ENCODE measurements at regions not wholly inside any gene's neighbourhood (a gene's known extent, or its start where the extent isn't known, plus 50 kb on each side); places are given as distances from the start of the nearest gene placed in this dataset.

- no peak for DNase-seq
- Histone ChIP-seq H3K36me3 (ENCODE audit: control insufficient read depth, insufficient read depth, low read length) (no peaks in the 10 kb centered on the region), H3K9me3 (peaks cover 5% of the 10 kb centered on the region), H3K27me3 (replicated peaks; ENCODE audit: control insufficient read depth, insufficient read depth, low read length) (no peaks in the 10 kb centered on the region), H3K4me3 (ENCODE audit: low read depth, low read length) (no peak overlapping the region), H3K4me1 (no peaks in the 10 kb centered on the region)
- no TSS peak for BruUV-seq (replicated peaks)
- Mint-ChIP-seq H3K4me3 (ENCODE audit: unreplicated experiment) (no peak overlapping the region), H3K9me3 (ENCODE audit: unreplicated experiment) (peaks cover 37% of the 10 kb centered on the region), H3K4me1 (ENCODE audit: low read depth, unreplicated experiment) (no peaks in the 10 kb centered on the region), H3K27ac (ENCODE audit: unreplicated experiment) (no peak overlapping the region), H3K27me3 (ENCODE audit: insufficient read depth, unreplicated experiment) (peaks cover 6% of the 10 kb centered on the region), H3K36me3 (ENCODE audit: insufficient read depth, unreplicated experiment) (no peaks in the 10 kb centered on the region)
- intact Hi-C loops (cut with micrococcal nuclease; ENCODE audit: unreplicated experiment): no loop called here
- no peak for TF ChIP-seq CTCF (IDR thresholded peaks at IDR 0.05; ENCODE audit: insufficient read depth in 1 of 2, low read depth in 1 of 2, low read length in 1 of 2, severe bottlenecking in 1 of 2, unreplicated experiment in 1 of 2)
- CTCF ChIA-PET: no interaction called here
- POLR2A ChIA-PET: no interaction called here
Observed at GRCh38 chr4:89545315-89545714, 237.7 kb upstream of the GPRIN3 start.

DNA sequence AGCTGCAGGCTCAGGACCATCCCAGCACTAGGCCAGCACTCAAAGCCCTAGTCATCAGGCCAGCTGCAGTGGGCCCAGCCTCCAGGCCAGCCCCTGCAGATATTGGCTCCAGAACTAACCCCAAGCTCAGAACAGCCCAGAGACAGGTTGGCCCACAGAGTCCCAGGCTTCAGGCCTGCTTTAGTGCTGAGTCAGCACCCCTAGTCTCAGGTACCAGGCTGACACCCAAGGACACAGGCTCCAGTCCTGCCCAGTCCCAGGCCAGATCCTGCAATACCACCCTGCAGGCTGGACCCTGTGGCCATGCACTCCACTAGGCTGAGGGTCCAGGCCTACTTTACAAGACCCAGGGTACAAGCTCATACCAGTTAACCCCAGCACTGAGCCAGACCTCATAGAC lies 234.4 kb upstream of the GPRIN3 start:
- Mint-ChIP-seq H3K9me3 (ENCODE audit: unreplicated experiment) (peaks cover 37% of the 10 kb centered on the region), H3K4me1 (ENCODE audit: low read depth, unreplicated experiment) (no peaks in the 10 kb centered on the region), H3K4me3 (ENCODE audit: unreplicated experiment) (no peak overlapping the region), H3K27ac (ENCODE audit: unreplicated experiment) (no peak overlapping the region), H3K27me3 (ENCODE audit: insufficient read depth, unreplicated experiment) (peaks cover 4% of the 10 kb centered on the region), H3K36me3 (ENCODE audit: insufficient read depth, unreplicated experiment) (no peaks in the 10 kb centered on the region)
- Histone ChIP-seq H3K4me1 (no peaks in the 10 kb centered on the region), H3K4me3 (ENCODE audit: low read depth, low read length) (no peak overlapping the region), H3K36me3 (ENCODE audit: control insufficient read depth, insufficient read depth, low read length) (no peaks in the 10 kb centered on the region), H3K9me3 (peaks cover 5% of the 10 kb centered on the region), H3K27me3 (replicated peaks; ENCODE audit: control insufficient read depth, insufficient read depth, low read length) (no peaks in the 10 kb centered on the region)
- POLR2A ChIA-PET: no interaction called here
- no TSS peak for BruUV-seq (replicated peaks)
- DNase-seq: no peak
- TF ChIP-seq CTCF (IDR thresholded peaks at IDR 0.05; ENCODE audit: insufficient read depth in 1 of 2, low read depth in 1 of 2, low read length in 1 of 2, severe bottlenecking in 1 of 2, unreplicated experiment in 1 of 2): no peak
- intact Hi-C loops (cut with micrococcal nuclease; ENCODE audit: unreplicated experiment): no loop called here
- CTCF ChIA-PET: no interaction called here

- POLR2A ChIA-PET: no interaction called here
- intact Hi-C loops (cut with micrococcal nuclease; ENCODE audit: unreplicated experiment): no loop called here
Observed at GRCh38 chr4:89539797-89540711, 232.5 kb upstream of the GPRIN3 start.

More at GRCh38 chr4:89539797-89540711, 232.5 kb upstream of the GPRIN3 start:
- Mint-ChIP-seq H3K9me3 (ENCODE audit: unreplicated experiment) (peaks cover 24% of the 10 kb centered on the region), H3K36me3 (ENCODE audit: insufficient read depth, unreplicated experiment) (no peaks in the 10 kb centered on the region), H3K4me3 (ENCODE audit: unreplicated experiment) (no peak overlapping the region), H3K27me3 (ENCODE audit: insufficient read depth, unreplicated experiment) (peaks cover 11% of the 10 kb centered on the region), H3K27ac (ENCODE audit: unreplicated experiment) (no peak overlapping the region), H3K4me1 (ENCODE audit: low read depth, unreplicated experiment) (no peaks in the 10 kb centered on the region)
- Histone ChIP-seq H3K4me1 (no peaks in the 10 kb centered on the region), H3K27me3 (replicated peaks; ENCODE audit: control insufficient read depth, insufficient read depth, low read length) (no peaks in the 10 kb centered on the region), H3K36me3 (ENCODE audit: control insufficient read depth, insufficient read depth, low read length) (no peaks in the 10 kb centered on the region), H3K4me3 (ENCODE audit: low read depth, low read length) (no peak overlapping the region), H3K9me3 (peaks cover 5% of the 10 kb centered on the region)
- no TSS peak for BruUV-seq (replicated peaks)
- CTCF ChIA-PET: no interaction called here
- TF ChIP-seq CTCF (IDR thresholded peaks at IDR 0.05; ENCODE audit: insufficient read depth in 1 of 2, low read depth in 1 of 2, low read length in 1 of 2, severe bottlenecking in 1 of 2, unreplicated experiment in 1 of 2): no peak
- DNase-seq: no peak
